GM21723 (cell line): ENCODE measurements at regions not wholly inside any gene's neighbourhood (a gene's known extent, or its start where the extent isn't known, plus 50 kb on each side); places are given as distances from the start of the nearest gene placed in this dataset.
A peak's percentile ranks its signal among the peaks of the same experiment; 100 is the strongest.

Experiments
- ATAC-seq: cut with Tn5 transposase; IDR thresholded peaks from one replicate; pipeline ENCODE4 v1.9.1; 2021; ENCODE audit warnings: mild to moderate bottlenecking, moderate library complexity; ENCODE audit not compliant: unreplicated experiment

GRCh38 chr3:18740631-18741583 lies 315.8 kb upstream of the SATB1 start:
- peak; percentile 93 for ATAC-seq

GRCh38 chr3:18739099-18739433 lies 313.9 kb upstream of the SATB1 start:
- ATAC-seq, result no peak

- ATAC-seq, result no peak
Measured at GRCh38 chr3:18738393-18739098, 313.4 kb upstream of the SATB1 start.

GRCh38 chr3:18735005-18735404 lies 309.9 kb upstream of the SATB1 start:
- ATAC-seq, result no peak

GRCh38 chr3:18734309-18734708 lies 309.2 kb upstream of the SATB1 start:
- ATAC-seq, result no peak

GRCh38 chr3:18732474-18732873 lies 307.3 kb upstream of the SATB1 start:
- ATAC-seq, result no peak

GRCh38 chr3:18730491-18730890 lies 305.4 kb upstream of the SATB1 start:
- no peak for ATAC-seq

- no peak for ATAC-seq
Measured at GRCh38 chr3:18729671-18730070, 304.5 kb upstream of the SATB1 start.

- ATAC-seq, result no peak
Measured at GRCh38 chr3:18725668-18726407, 300.7 kb upstream of the SATB1 start.

- no peak for ATAC-seq
Measured at GRCh38 chr3:18724456-18724855, 299.3 kb upstream of the SATB1 start.

- ATAC-seq, result no peak
Measured at GRCh38 chr3:18723206-18723810, 298.2 kb upstream of the SATB1 start.

- ATAC-seq, result no peak
Measured at GRCh38 chr3:18720543-18720942, 295.4 kb upstream of the SATB1 start.

GRCh38 chr3:18717598-18717997 lies 292.5 kb upstream of the SATB1 start:
- ATAC-seq, result no peak

- no peak for ATAC-seq
Measured at GRCh38 chr3:18716821-18717220, 291.7 kb upstream of the SATB1 start.

GRCh38 chr3:18716101-18716500 lies 291.0 kb upstream of the SATB1 start:
- no peak for ATAC-seq

- ATAC-seq, result no peak
Measured at GRCh38 chr3:18715208-18715607, 290.1 kb upstream of the SATB1 start.

- no peak for ATAC-seq
Measured at GRCh38 chr3:18713577-18713951, 288.4 kb upstream of the SATB1 start.

- no peak for ATAC-seq
Measured at GRCh38 chr3:18712713-18713576, 287.8 kb upstream of the SATB1 start.

- ATAC-seq, result no peak
Measured at GRCh38 chr3:18704326-18704725, 279.2 kb upstream of the SATB1 start.

- no peak for ATAC-seq
Measured at GRCh38 chr3:18703798-18704197, 278.7 kb upstream of the SATB1 start.
